Activated gamma-delta T cell (primary cell): ENCODE measurements at regions not wholly inside any gene's neighbourhood (a gene's known extent, or its start where the extent isn't known, plus 50 kb on each side); places are given as distances from the start of the nearest gene placed in this dataset.

Experiments
- DNase-seq: peaks from one replicate; lab custom pipeline; 2025; lab: John Stamatoyannopoulos, UW

- DNase-seq = no peak
These were observed 51.9 kb upstream of the KLF13 start for GRCh38 chr15:31274496-31275330.

- no peak for DNase-seq
These were observed 51.0 kb upstream of the KLF13 start for GRCh38 chr15:31275331-31276262.

- DNase-seq = no peak
These were observed 49.9 kb upstream of the KLF13 start for GRCh38 chr15:31276596-31277298.
